A549 (cell line): ENCODE measurements at regions not wholly inside any gene's neighbourhood (a gene's known extent, or its start where the extent isn't known, plus 50 kb on each side); places are given as distances from the start of the nearest gene placed in this dataset.

Source experiments
- ATAC-seq, 2 experiments: fragments of 200-7000 bp in 1 of 2; fragments of >200 bp in 1 of 2; cut with Nextera tagmentation in 1 of 2; cut with Tn5 transposase in 1 of 2; 3 replicates each; pipeline versions ENCODE4 v1.8.0 to v1.9.1; 2018 to 2020; ENCODE audit warnings: mild to moderate bottlenecking in 1 of 2, moderate library complexity in 1 of 2
- CTCF ChIA-PET: fragments of 300-600 bp; sonication (Branson Sonifier 250); formaldehyde crosslinking; extraction: SDS; loops from one replicate; lab custom pipeline; 2021; ENCODE audit warnings: antibody characterized with exemption, inconsistent platforms; lab: Yijun Ruan, JAX
- POLR2A ChIA-PET: fragments of 350-600 bp; formaldehyde crosslinking; extraction: SDS; loops from one replicate; lab custom pipeline; 2021; ENCODE audit warnings: antibody characterized with exemption, inconsistent platforms; lab: Yijun Ruan, JAX
- DNase-seq, 2 experiments: peaks; one replicate each; pipeline versions ENCODE4 v3.0.0 to v3.0.0-alpha.2; 2011 to 2016; ENCODE audit warnings: low read depth in 1 of 2, low spot score in 1 of 2
- FAIRE-seq: peaks from 2 replicates; lab custom pipeline; 2011; peaks lifted over from hg19 to GRCh38; lab: Jason Lieb, UNC
- H3K27ac ChIP-seq, 2 experiments: fragments of >200 bp; sonication (Bioruptor Twin); formaldehyde crosslinking; 3 replicates each; pipeline ENCODE4 v1.5.1; 2016 to 2017
- H3K4me1 ChIP-seq: fragments of >200 bp; sonication (Bioruptor Twin); formaldehyde crosslinking; 3 replicates; pipeline ENCODE4 v1.6.1; 2016
- H3K4me2 ChIP-seq: fragments of >200 bp; sonication (Bioruptor Twin); formaldehyde crosslinking; 3 replicates; pipeline ENCODE4 v1.6.1; 2016
- H3K4me3 ChIP-seq: fragments of >200 bp; sonication (Bioruptor Twin); formaldehyde crosslinking; 3 replicates; pipeline ENCODE4 v1.5.1; 2016
- H3K9me3 ChIP-seq: fragments of >200 bp; sonication (Bioruptor Twin); formaldehyde crosslinking; 3 replicates; pipeline ENCODE4 v1.6.1; 2016
- BCL3 ChIP-seq: fragments of >200 bp; sonication (Bioruptor Twin); formaldehyde crosslinking; IDR thresholded peaks from 3 replicates; pipeline ENCODE4 v1.6.1; 2016
- CBX8 ChIP-seq: fragments of 200-600 bp; sonication (generic); IDR thresholded peaks from 2 replicates; pipeline ENCODE4 v1.6.1; 2016
- CEBPB ChIP-seq, 2 experiments: fragments of >200 bp in 1 of 2; sonication (Bioruptor Twin) in 1 of 2; formaldehyde crosslinking in 1 of 2; IDR thresholded peaks; 2 replicates each; pipeline ENCODE4 v1.6.1; 2012 to 2016
- CHD2 ChIP-seq: fragments of 150-350 bp; IDR thresholded peaks from 2 replicates; pipeline ENCODE4 v1.6.1; 2014; ENCODE audit warnings: low read length; ENCODE audit not compliant: partially characterized antibody
- CHD4 ChIP-seq: fragments of 200-600 bp; sonication (generic); IDR thresholded peaks from 2 replicates; pipeline ENCODE4 v1.6.1; 2016; ENCODE audit warnings: antibody characterized with exemption, mild to moderate bottlenecking, borderline replicate concordance
- E2F6 ChIP-seq: IDR thresholded peaks from 2 replicates; pipeline ENCODE4 v1.6.1; 2012; ENCODE audit warnings: low read depth, borderline replicate concordance
- EHMT2 ChIP-seq: fragments of 200-600 bp; sonication (generic); IDR thresholded peaks from 2 replicates; pipeline ENCODE4 v1.6.1; 2016; ENCODE audit warnings: antibody characterized with exemption, low read depth, mild to moderate bottlenecking, moderate library complexity
- ESRRA ChIP-seq: fragments of 150-350 bp; IDR thresholded peaks from 2 replicates; pipeline ENCODE4 v1.6.1; 2014; ENCODE audit warnings: mild to moderate bottlenecking, low read length, borderline replicate concordance
- FOSL2 ChIP-seq, 2 experiments: fragments of 450-650 bp in 1 of 2; fragments of >200 bp in 1 of 2; sonication (Bioruptor Twin) in 1 of 2; formaldehyde crosslinking; IDR thresholded peaks; 2 replicates each; pipeline versions ENCODE4 v1.5.0 to v1.6.1; 2016 to 2020; ENCODE audit warnings: mild to moderate bottlenecking in 1 of 2, moderate library complexity in 1 of 2
- FOXS1 ChIP-seq: fragments of 250-450 bp; sonication (Bioruptor Pico); IDR thresholded peaks from 2 replicates; pipeline ENCODE4 v1.5.0; 2020; ENCODE audit warnings: mild to moderate bottlenecking, moderate library complexity
- GATA3 ChIP-seq: IDR thresholded peaks from 2 replicates; pipeline ENCODE4 v1.6.1; 2012; ENCODE audit warnings: borderline replicate concordance
- HDAC2 ChIP-seq: fragments of 200-600 bp; sonication (generic); IDR thresholded peaks from 2 replicates; pipeline ENCODE4 v1.6.1; 2016
- HOXB13 ChIP-seq: fragments of 250-450 bp; sonication (Bioruptor Pico); IDR thresholded peaks from 2 replicates; pipeline ENCODE4 v1.5.0; 2020; ENCODE audit warnings: low read depth, mild to moderate bottlenecking, moderate library complexity
- JUN ChIP-seq, 2 experiments: fragments of >200 bp; sonication (Bioruptor Twin); formaldehyde crosslinking; IDR thresholded peaks; 2 replicates in 1 of 2; 3 replicates in 1 of 2; pipeline ENCODE4 v1.6.1; 2016 to 2017
- JUNB ChIP-seq: fragments of >200 bp; sonication (Bioruptor Twin); formaldehyde crosslinking; IDR thresholded peaks from 2 replicates; pipeline ENCODE4 v1.6.1; 2016
- KDM5A ChIP-seq: fragments of 200-600 bp; sonication (generic); IDR thresholded peaks from 2 replicates; pipeline ENCODE4 v1.6.1; 2016; ENCODE audit warnings: antibody characterized with exemption, mild to moderate bottlenecking
- MAFK ChIP-seq: fragments of 450-650 bp; IDR thresholded peaks from 2 replicates; pipeline ENCODE4 v1.6.1; 2014; ENCODE audit not compliant: partially characterized antibody
- MYC ChIP-seq: IDR thresholded peaks from 2 replicates; pipeline ENCODE4 v1.6.1; 2012; ENCODE audit warnings: mild to moderate bottlenecking, inconsistent platforms, low read length, improper control_type of control experiment, borderline replicate concordance
- NFE2L2 ChIP-seq: fragments of 150-350 bp; conservative IDR thresholded peaks from 2 replicates; pipeline ENCODE4 v1.6.1; 2014; ENCODE audit warnings: low read length
- PHF8 ChIP-seq: fragments of 200-600 bp; sonication (generic); IDR thresholded peaks from 2 replicates; pipeline ENCODE4 v1.6.1; 2016; ENCODE audit warnings: low read depth, mild to moderate bottlenecking, antibody characterized with exemption, moderate library complexity, borderline replicate concordance
- POLR2A ChIP-seq: IDR thresholded peaks from 2 replicates; pipeline ENCODE4 v1.6.1; 2012; ENCODE audit warnings: mild to moderate bottlenecking, low read length
- POLR2AphosphoS2 ChIP-seq: conservative IDR thresholded peaks from 2 replicates; pipeline ENCODE4 v1.6.1; 2012; ENCODE audit warnings: low read length, improper control_type of control experiment, inconsistent platforms
- RFX5 ChIP-seq: fragments of 450-650 bp; IDR thresholded peaks from 2 replicates; pipeline ENCODE4 v1.7.1; 2014; ENCODE audit warnings: antibody characterized with exemption, mild to moderate bottlenecking, moderate library complexity
- RNF2 ChIP-seq: fragments of 200-600 bp; sonication (generic); IDR thresholded peaks from 2 replicates; pipeline ENCODE4 v1.6.1; 2016; ENCODE audit warnings: low read depth, mild to moderate bottlenecking, antibody characterized with exemption, moderate library complexity, borderline replicate concordance
- SMC3 ChIP-seq: fragments of >200 bp; sonication (Bioruptor Twin); formaldehyde crosslinking; IDR thresholded peaks from 3 replicates; pipeline ENCODE4 v1.6.1; 2018; ENCODE audit warnings: inconsistent platforms
- TFCP2L1 ChIP-seq: fragments of 250-450 bp; sonication (Bioruptor Pico); IDR thresholded peaks from 2 replicates; pipeline ENCODE4 v1.5.0; 2021; ENCODE audit warnings: mild to moderate bottlenecking
- ZFP36 ChIP-seq: fragments of 450-650 bp; IDR thresholded peaks from 2 replicates; pipeline ENCODE4 v1.6.1; 2014; ENCODE audit warnings: borderline replicate concordance; ENCODE audit not compliant: partially characterized antibody
- ZNF302 ChIP-seq: fragments of 250-450 bp; sonication (Bioruptor Pico); IDR thresholded peaks from 2 replicates; pipeline ENCODE4 v1.9.0; 2021; ENCODE audit warnings: inconsistent platforms, mild to moderate bottlenecking, moderate library complexity
- WGBS: methylation state at CpG from one replicate; pipeline ENCODE4 v1.1.6; 2017; ENCODE audit errors: missing lambda C conversion rate; 5-methylcytosine and 5-hydroxymethylcytosine counted together
- TF ChIP-seq, protein P1 (sequence below): fragments of >200 bp; sonication (Bioruptor Twin); formaldehyde crosslinking; IDR thresholded peaks from 3 replicates; pipeline ENCODE4 v1.5.1; 2016
- TF ChIP-seq, protein P2 (sequence below): fragments of >200 bp; sonication (Bioruptor Twin); formaldehyde crosslinking; IDR thresholded peaks from 2 replicates; pipeline ENCODE4 v1.6.1; 2016

- no peak for ATAC-seq
- H3K9me3 ChIP-seq = no peaks in the 10 kb centered on the region
- no peak overlapping the region for H3K4me3 ChIP-seq
- no peak overlapping the region for H3K4me2 ChIP-seq
- FAIRE-seq = no peak
- H3K4me1 ChIP-seq = no peaks in the 10 kb centered on the region
- POLR2A ChIA-PET = no interaction called here
- CTCF ChIA-PET = no interaction called here
- no peak for DNase-seq
- WGBS = 24% methylated on average over 6 of the region's 6 CpGs
- H3K27ac ChIP-seq = no peak overlapping the region
- TF ChIP-seq FOSL2 (IDR thresholded peaks at IDR 0.05) (no peak), FOSL2 (CRISPR knock-in tag; IDR thresholded peaks at IDR 0.05) (no peak), CHD2 (no peak), RNF2 (no peak), ESRRA (no peak), GATA3 (no peak), JUN (IDR thresholded peaks at IDR 0.05) (no peak), MYC (no peak)
Measured at GRCh38 chr13:47190696-47191305, 293.9 kb upstream of the HTR2A start.

- Histone ChIP-seq H3K4me3 (no peak overlapping the region), H3K9me3 (no peaks in the 10 kb centered on the region), H3K27ac (no peak overlapping the region), H3K4me2 (no peak overlapping the region), H3K4me1 (no peaks in the 10 kb centered on the region)
- DNase-seq = no peak
- WGBS = 0% methylated on average over 3 of the region's 3 CpGs
- no peak for FAIRE-seq
- TF ChIP-seq FOSL2 (IDR thresholded peaks at IDR 0.05) = no peak
- no peak for TF ChIP-seq FOSL2 (CRISPR knock-in tag; IDR thresholded peaks at IDR 0.05)
- no peak for TF ChIP-seq JUNB
- TF ChIP-seq CHD4 = no peak
- TF ChIP-seq, protein P1, sequence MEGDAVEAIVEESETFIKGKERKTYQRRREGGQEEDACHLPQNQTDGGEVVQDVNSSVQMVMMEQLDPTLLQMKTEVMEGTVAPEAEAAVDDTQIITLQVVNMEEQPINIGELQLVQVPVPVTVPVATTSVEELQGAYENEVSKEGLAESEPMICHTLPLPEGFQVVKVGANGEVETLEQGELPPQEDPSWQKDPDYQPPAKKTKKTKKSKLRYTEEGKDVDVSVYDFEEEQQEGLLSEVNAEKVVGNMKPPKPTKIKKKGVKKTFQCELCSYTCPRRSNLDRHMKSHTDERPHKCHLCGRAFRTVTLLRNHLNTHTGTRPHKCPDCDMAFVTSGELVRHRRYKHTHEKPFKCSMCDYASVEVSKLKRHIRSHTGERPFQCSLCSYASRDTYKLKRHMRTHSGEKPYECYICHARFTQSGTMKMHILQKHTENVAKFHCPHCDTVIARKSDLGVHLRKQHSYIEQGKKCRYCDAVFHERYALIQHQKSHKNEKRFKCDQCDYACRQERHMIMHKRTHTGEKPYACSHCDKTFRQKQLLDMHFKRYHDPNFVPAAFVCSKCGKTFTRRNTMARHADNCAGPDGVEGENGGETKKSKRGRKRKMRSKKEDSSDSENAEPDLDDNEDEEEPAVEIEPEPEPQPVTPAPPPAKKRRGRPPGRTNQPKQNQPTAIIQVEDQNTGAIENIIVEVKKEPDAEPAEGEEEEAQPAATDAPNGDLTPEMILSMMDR = no peak
- TF ChIP-seq BCL3 = no peak
- TF ChIP-seq, protein P2, sequence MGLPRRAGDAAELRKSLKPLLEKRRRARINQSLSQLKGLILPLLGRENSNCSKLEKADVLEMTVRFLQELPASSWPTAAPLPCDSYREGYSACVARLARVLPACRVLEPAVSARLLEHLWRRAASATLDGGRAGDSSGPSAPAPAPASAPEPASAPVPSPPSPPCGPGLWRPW = no peak
- no peak for TF ChIP-seq ESRRA
- TF ChIP-seq CBX8 = no peak
- no peak for TF ChIP-seq KDM5A
- no peak for TF ChIP-seq TFCP2L1
- no peak for TF ChIP-seq MAFK
- TF ChIP-seq PHF8 = no peak
- TF ChIP-seq JUN (IDR thresholded peaks at IDR 0.05) = no peak
- TF ChIP-seq CEBPB (IDR thresholded peaks at IDR 0.05) = no peak
- no peak for TF ChIP-seq POLR2AphosphoS2
- TF ChIP-seq FOXS1 = no peak
- TF ChIP-seq MYC = no peak
- no peak for TF ChIP-seq HDAC2
- no peak for TF ChIP-seq RFX5
- ChIA-PET CTCF (no interaction called here), POLR2A (no interaction called here)
- no peak for ATAC-seq
Measured at GRCh38 chr13:47188802-47189201, 291.9 kb upstream of the HTR2A start.

- no peak for ATAC-seq
- FAIRE-seq = no peak
Measured at GRCh38 chr13:47186471-47186870, 289.6 kb upstream of the HTR2A start.

More at GRCh38 chr13:47186471-47186870, 289.6 kb upstream of the HTR2A start:
- WGBS = 3% methylated on average over 2 of the region's 2 CpGs
- no peaks in the 10 kb centered on the region for H3K9me3 ChIP-seq
- H3K4me2 ChIP-seq = no peak overlapping the region
- H3K27ac ChIP-seq = no peak overlapping the region
- ChIA-PET POLR2A (no interaction called here), CTCF (no interaction called here)
- H3K4me1 ChIP-seq = no peaks in the 10 kb centered on the region
- no peak overlapping the region for H3K4me3 ChIP-seq
- DNase-seq = no peak
- TF ChIP-seq RNF2 = no peak
- no peak for TF ChIP-seq CEBPB (IDR thresholded peaks at IDR 0.05)
- TF ChIP-seq ZNF302 = no peak
- no peak for TF ChIP-seq EHMT2
- no peak for TF ChIP-seq POLR2A
- no peak for TF ChIP-seq CBX8
- TF ChIP-seq, protein P1 = no peak
- TF ChIP-seq E2F6 = no peak
- TF ChIP-seq FOXS1 = no peak
- TF ChIP-seq ZFP36 = no peak
- TF ChIP-seq RFX5 = no peak
- TF ChIP-seq SMC3 = no peak
- TF ChIP-seq HOXB13 (CRISPR knock-in tag) = no peak
- TF ChIP-seq NFE2L2 = no peak
- TF ChIP-seq, all 56 proteins: peak for 0
